HG03442 (cell line): ENCODE measurements at regions not wholly inside any gene's neighbourhood (a gene's known extent, or its start where the extent isn't known, plus 50 kb on each side); places are given as distances from the start of the nearest gene placed in this dataset.

Experiments
- ATAC-seq: cut with Tn5 transposase; IDR thresholded peaks from one replicate; pipeline ENCODE4 v1.9.1; 2021; ENCODE audit warnings: mild to moderate bottlenecking, moderate library complexity; ENCODE audit not compliant: unreplicated experiment

- no peak for ATAC-seq
Observed at GRCh38 chr7:46024263-46024916, 103.3 kb upstream of the IGFBP3 start.

- ATAC-seq, result no peak
Observed at GRCh38 chr7:46022397-46022796, 101.3 kb upstream of the IGFBP3 start.

- ATAC-seq, result no peak
Observed at GRCh38 chr7:46015107-46015868, 94.2 kb upstream of the IGFBP3 start.

- no peak for ATAC-seq
Observed at GRCh38 chr7:46011501-46011900, 90.4 kb upstream of the IGFBP3 start.

- no peak for ATAC-seq
Observed at GRCh38 chr7:46011059-46011458, 90.0 kb upstream of the IGFBP3 start.

GRCh38 chr7:46009211-46009610, 88.1 kb upstream of the IGFBP3 start:
- no peak for ATAC-seq

- no peak for ATAC-seq
Observed at GRCh38 chr7:46007990-46008643, 87.0 kb upstream of the IGFBP3 start.

GRCh38 chr7:46007194-46007593, 86.1 kb upstream of the IGFBP3 start:
- ATAC-seq, result no peak

GRCh38 chr7:46006723-46007122, 85.7 kb upstream of the IGFBP3 start:
- ATAC-seq, result no peak

GRCh38 chr7:46006212-46006611, 85.1 kb upstream of the IGFBP3 start:
- no peak for ATAC-seq

- ATAC-seq, result no peak
Observed at GRCh38 chr7:46004965-46005364, 83.9 kb upstream of the IGFBP3 start.

- no peak for ATAC-seq
Observed at GRCh38 chr7:46003896-46004875, 83.1 kb upstream of the IGFBP3 start.

GRCh38 chr7:46003161-46003560, 82.1 kb upstream of the IGFBP3 start:
- ATAC-seq, result no peak

GRCh38 chr7:46000513-46000912, 79.4 kb upstream of the IGFBP3 start:
- no peak for ATAC-seq

- no peak for ATAC-seq
Observed at GRCh38 chr7:45999541-45999940, 78.5 kb upstream of the IGFBP3 start.

GRCh38 chr7:45998506-45998905, 77.4 kb upstream of the IGFBP3 start:
- ATAC-seq, result no peak

- ATAC-seq, result no peak
Observed at GRCh38 chr7:45993621-45994020, 72.5 kb upstream of the IGFBP3 start.

- no peak for ATAC-seq
Observed at GRCh38 chr7:45992826-45993225, 71.8 kb upstream of the IGFBP3 start.

- no peak for ATAC-seq
Observed at GRCh38 chr7:45990276-45990675, 69.2 kb upstream of the IGFBP3 start.

GRCh38 chr7:45988405-45989057, 67.5 kb upstream of the IGFBP3 start:
- no peak for ATAC-seq
